Endothelial cell of umbilical vein (primary cell): ENCODE measurements at regions not wholly inside any gene's neighbourhood (a gene's known extent, or its start where the extent isn't known, plus 50 kb on each side); places are given as distances from the start of the nearest gene placed in this dataset.

Source experiments
- CTCF ChIP-seq, 2 donors: IDR thresholded peaks; 1 replicate in 1 of 2; 2 replicates in 1 of 2; pipeline ENCODE4 v1.5.1; 2011; ENCODE audit warnings: low read length in 2 of 2, mild to moderate bottlenecking in 2 of 2, moderate library complexity in 2 of 2, control low read depth in 1 of 2, inconsistent platforms in 1 of 2, low read depth in 1 of 2; ENCODE audit not compliant: insufficient read depth in 1 of 2; ENCODE audit errors: extremely low read depth in 1 of 2
- EZH2 ChIP-seq: IDR thresholded peaks from 2 replicates; pipeline ENCODE4 v1.6.1; 2012; ENCODE audit warnings: borderline replicate concordance, low read depth, mild to moderate bottlenecking, moderate library complexity, low read length, inconsistent platforms; ENCODE audit not compliant: severe bottlenecking
- MAX ChIP-seq: IDR thresholded peaks from 2 replicates; pipeline ENCODE4 v1.6.1; 2011; ENCODE audit not compliant: insufficient read depth, insufficient read length
- POLR2A ChIP-seq: IDR thresholded peaks from 2 replicates; pipeline ENCODE4 v1.6.1; 2012; ENCODE audit warnings: low read depth, mild to moderate bottlenecking, control low read depth, low read length
- POLR2AphosphoS5 ChIP-seq: IDR thresholded peaks from 2 replicates; pipeline ENCODE4 v1.6.1; 2012; ENCODE audit warnings: low read depth, mild to moderate bottlenecking, control low read depth, low read length, moderate library complexity; ENCODE audit not compliant: insufficient read depth

GRCh38 chr11:77529685-77530084, 55.8 kb upstream of the PAK1 start:
- no peak for TF ChIP-seq EZH2
- TF ChIP-seq CTCF (IDR thresholded peaks at IDR 0.05; ENCODE audit: extremely low read depth in 1 of 2, insufficient read depth in 1 of 2, low read depth in 1 of 2, low read length in 2 of 2) = no peak
- no peak for TF ChIP-seq POLR2A
- no peak for TF ChIP-seq MAX
- no peak for TF ChIP-seq POLR2AphosphoS5
